Tibial nerve (tissue), 4 donors: ENCODE measurements at regions not wholly inside any gene's neighbourhood (a gene's known extent, or its start where the extent isn't known, plus 50 kb on each side); places are given as distances from the start of the nearest gene placed in this dataset.

Experiments
- DNase-seq, 2 donors: peaks; one replicate each; pipeline ENCODE4 v3.0.0-alpha.2; 2019; ENCODE audit warnings: low spot score in 2 of 2
- H3K27ac ChIP-seq, 4 donors: fragments of 200-600 bp; sonication (generic) in 3 of 4; one replicate each; pipeline ENCODE4 v1.5.1; 2017 to 2019; ENCODE audit warnings: mild to moderate bottlenecking in 1 of 4
- H3K27me3 ChIP-seq, 2 donors: fragments of 200-600 bp; sonication (generic) in 1 of 2; one replicate each; pipeline versions ENCODE4 v1.5.1 to v1.6.0; 2017 to 2019
- H3K36me3 ChIP-seq, 3 donors: fragments of 200-600 bp; sonication (generic); one replicate each; pipeline ENCODE4 v1.5.1; 2018 to 2019
- H3K4me1 ChIP-seq, 4 donors: fragments of 200-600 bp; sonication (generic) in 3 of 4; one replicate each; pipeline ENCODE4 v1.5.1; 2017 to 2019
- H3K4me3 ChIP-seq, 4 donors: fragments of 200-600 bp; sonication (generic) in 3 of 4; one replicate each; pipeline ENCODE4 v1.5.1; 2017 to 2019; ENCODE audit warnings: mild to moderate bottlenecking in 1 of 4, moderate library complexity in 1 of 4
- H3K9me3 ChIP-seq, 4 donors: fragments of 200-600 bp; sonication (generic) in 3 of 4; one replicate each; pipeline ENCODE4 v1.5.1; 2017 to 2019
- EP300 ChIP-seq, 2 donors: sonication (generic); formaldehyde crosslinking; IDR thresholded peaks; one replicate each; pipeline ENCODE4 v1.6.1; 2017; ENCODE audit warnings: antibody characterized with exemption in 2 of 2, mild to moderate bottlenecking in 1 of 2
- POLR2A ChIP-seq, 2 donors: fragments of 450-650 bp; IDR thresholded peaks; one replicate each; pipeline ENCODE4 v1.6.1; 2017; ENCODE audit warnings: antibody characterized with exemption in 2 of 2, mild to moderate bottlenecking in 2 of 2, moderate library complexity in 2 of 2
- WGBS, 2 donors: methylation state at CpG; one replicate each; pipeline ENCODE4 v1.1.5; 2018; 5-methylcytosine and 5-hydroxymethylcytosine counted together
- TF ChIP-seq, protein P1 (sequence below), 5 experiments: fragments of 200-600 bp in 3 of 5; fragments of 450-650 bp in 2 of 5; sonication (generic) in 3 of 5; IDR thresholded peaks; one replicate each; pipeline ENCODE4 v1.5.1; 2016 to 2019; ENCODE audit warnings: antibody characterized with exemption in 5 of 5, mild to moderate bottlenecking in 3 of 5, moderate library complexity in 2 of 5

DNA sequence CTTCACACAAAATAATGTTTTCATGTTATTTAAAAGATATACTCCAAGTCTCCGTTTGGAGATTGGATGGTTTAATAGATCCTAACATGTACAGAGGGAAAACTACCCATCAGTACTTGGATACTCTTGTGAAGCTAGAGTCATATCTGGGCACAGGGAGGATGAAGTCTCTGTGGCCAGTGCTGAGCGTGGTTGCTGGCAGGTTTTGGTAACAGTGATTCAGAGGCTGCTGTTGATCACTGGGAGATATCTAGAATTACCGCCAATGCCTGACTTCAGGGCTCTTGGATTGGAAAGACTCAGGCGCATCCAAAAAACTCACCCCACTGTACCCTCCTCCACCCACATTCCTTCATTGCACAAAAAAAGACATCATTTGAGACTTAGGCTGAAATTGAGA, 107.2 kb upstream of the PGRMC2 start:
- Histone ChIP-seq H3K36me3 (no peaks in the 10 kb centered on the region), H3K27me3 (no peaks in the 10 kb centered on the region), H3K27ac (peak overlapping the region in 1 of 4 donors; percentile 58), H3K9me3 (no peaks in the 10 kb centered on the region), H3K4me3 (no peak overlapping the region), H3K4me1 (peaks cover 0 to 25% (median 0%) of the 10 kb centered on the region in 4 donors)
- DNase-seq: peak in 1 of 2 donors; percentile 26
- TF ChIP-seq, protein P1, sequence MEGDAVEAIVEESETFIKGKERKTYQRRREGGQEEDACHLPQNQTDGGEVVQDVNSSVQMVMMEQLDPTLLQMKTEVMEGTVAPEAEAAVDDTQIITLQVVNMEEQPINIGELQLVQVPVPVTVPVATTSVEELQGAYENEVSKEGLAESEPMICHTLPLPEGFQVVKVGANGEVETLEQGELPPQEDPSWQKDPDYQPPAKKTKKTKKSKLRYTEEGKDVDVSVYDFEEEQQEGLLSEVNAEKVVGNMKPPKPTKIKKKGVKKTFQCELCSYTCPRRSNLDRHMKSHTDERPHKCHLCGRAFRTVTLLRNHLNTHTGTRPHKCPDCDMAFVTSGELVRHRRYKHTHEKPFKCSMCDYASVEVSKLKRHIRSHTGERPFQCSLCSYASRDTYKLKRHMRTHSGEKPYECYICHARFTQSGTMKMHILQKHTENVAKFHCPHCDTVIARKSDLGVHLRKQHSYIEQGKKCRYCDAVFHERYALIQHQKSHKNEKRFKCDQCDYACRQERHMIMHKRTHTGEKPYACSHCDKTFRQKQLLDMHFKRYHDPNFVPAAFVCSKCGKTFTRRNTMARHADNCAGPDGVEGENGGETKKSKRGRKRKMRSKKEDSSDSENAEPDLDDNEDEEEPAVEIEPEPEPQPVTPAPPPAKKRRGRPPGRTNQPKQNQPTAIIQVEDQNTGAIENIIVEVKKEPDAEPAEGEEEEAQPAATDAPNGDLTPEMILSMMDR (IDR thresholded peaks at IDR 0.05): no peak
- TF ChIP-seq EP300 (IDR thresholded peaks at IDR 0.05) (no peak), POLR2A (IDR thresholded peaks at IDR 0.05) (no peak)
- WGBS, 2 donors: 79 to 86% methylated on average over 4 of the region's 4 CpGs

DNA sequence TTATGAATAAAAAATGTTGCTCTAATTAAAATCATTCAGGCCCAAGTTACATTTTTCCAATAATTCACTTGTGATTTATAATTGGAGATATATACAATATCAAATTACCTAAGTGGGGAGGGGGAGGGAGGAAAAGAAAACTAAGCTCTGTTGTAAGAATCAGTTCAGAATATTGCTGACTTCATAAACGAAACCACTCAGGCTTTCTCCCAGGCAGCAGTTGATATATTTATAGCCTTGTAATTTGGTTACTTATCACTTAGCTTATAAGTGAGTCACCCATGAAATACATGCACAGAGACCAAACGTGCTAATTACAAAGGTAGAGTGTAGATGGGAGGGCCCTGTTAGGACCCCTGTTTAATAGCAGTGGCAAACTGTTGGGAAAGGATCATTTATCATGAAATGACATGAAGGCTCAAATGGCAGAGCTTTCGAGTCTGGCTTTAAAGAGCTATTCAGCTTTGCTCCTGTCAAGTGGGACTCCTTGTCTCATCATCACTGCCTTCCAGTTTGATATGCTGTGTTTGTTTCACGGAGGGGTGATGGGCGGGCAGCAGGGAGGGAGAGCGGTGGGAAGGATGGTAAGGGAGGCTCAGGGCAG, 105.6 kb upstream of the PGRMC2 start:
- Histone ChIP-seq H3K27ac (peak overlapping the region in 3 of 4 donors; percentile 28 to 61 (median 50)), H3K4me1 (peaks cover 0 to 37% (median 4%) of the 10 kb centered on the region in 4 donors), H3K9me3 (no peaks in the 10 kb centered on the region), H3K36me3 (no peaks in the 10 kb centered on the region), H3K27me3 (no peaks in the 10 kb centered on the region), H3K4me3 (no peak overlapping the region)
- DNase-seq: no peak
- 42 to 45% methylated on average over 6 of the region's 6 CpGs for WGBS, 2 donors
- TF ChIP-seq, protein P1 (IDR thresholded peaks at IDR 0.05): no peak
- TF ChIP-seq EP300 (IDR thresholded peaks at IDR 0.05): no peak
- no peak for TF ChIP-seq POLR2A (IDR thresholded peaks at IDR 0.05)

DNA sequence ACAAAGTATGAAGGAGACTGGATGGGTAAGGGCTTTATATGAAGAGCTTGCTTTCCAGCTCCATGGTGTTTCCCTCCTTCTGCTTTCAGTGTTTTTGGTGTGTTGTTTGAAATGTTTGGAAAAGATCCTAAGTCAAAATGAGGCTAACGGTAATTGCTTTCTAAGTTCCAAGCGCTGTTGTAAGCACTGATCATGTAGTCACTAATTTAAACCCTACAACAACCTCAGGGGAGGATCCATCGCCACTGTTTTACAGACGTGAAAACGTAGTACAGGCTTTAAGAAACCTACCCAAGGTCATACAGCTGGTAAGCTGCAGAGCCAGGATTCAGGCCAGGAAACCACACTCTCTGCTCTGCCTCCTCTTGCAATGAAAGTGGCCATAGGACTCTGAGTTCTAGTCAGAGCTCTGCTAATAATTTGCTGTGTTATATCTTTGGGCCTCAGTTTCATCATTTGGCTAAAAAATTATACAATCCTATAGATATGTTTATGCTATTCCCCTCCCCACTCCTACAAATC, 102.9 kb upstream of the PGRMC2 start:
- Histone ChIP-seq H3K27ac (peak overlapping the region in 2 of 4 donors; percentile 58 to 65), H3K36me3 (no peaks in the 10 kb centered on the region), H3K27me3 (no peaks in the 10 kb centered on the region), H3K4me1 (peaks cover 0 to 63% (median 15%) of the 10 kb centered on the region in 4 donors), H3K9me3 (no peaks in the 10 kb centered on the region), H3K4me3 (no peak overlapping the region)
- DNase-seq: no peak
- no peak for TF ChIP-seq EP300 (IDR thresholded peaks at IDR 0.05)
- TF ChIP-seq, protein P1 (IDR thresholded peaks at IDR 0.05): no peak
- no peak for TF ChIP-seq POLR2A (IDR thresholded peaks at IDR 0.05)
- WGBS, 2 donors: 74 to 86% methylated on average over 5 of the region's 5 CpGs

DNA sequence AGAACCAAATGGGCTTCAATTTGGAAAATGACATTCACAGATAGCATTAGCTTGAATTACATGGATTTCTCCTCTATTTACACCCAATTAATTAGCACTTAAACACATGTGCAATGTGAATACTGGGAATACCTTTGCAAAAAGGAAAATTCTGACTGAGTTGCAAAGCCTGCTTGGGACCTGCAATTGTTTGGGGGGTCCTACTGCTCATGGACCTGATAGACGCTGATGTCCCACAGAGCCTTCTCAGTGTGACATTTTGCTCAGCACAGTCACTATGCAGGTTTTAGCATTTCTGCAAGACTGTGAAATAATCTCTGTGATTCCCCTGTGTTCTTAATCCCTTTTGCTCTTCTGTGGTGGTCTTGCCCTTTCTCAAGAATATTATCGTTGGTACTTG, 101.2 kb upstream of the PGRMC2 start:
- H3K4me1 ChIP-seq: peaks cover 0 to 66% (median 18%) of the 10 kb centered on the region in 4 donors
- no peak for TF ChIP-seq EP300 (IDR thresholded peaks at IDR 0.05)
- TF ChIP-seq, protein P1 (IDR thresholded peaks at IDR 0.05): no peak
- no peak for TF ChIP-seq POLR2A (IDR thresholded peaks at IDR 0.05)
- DNase-seq: no peak
- H3K27me3 ChIP-seq: no peaks in the 10 kb centered on the region
- no peak overlapping the region for H3K4me3 ChIP-seq
- no peaks in the 10 kb centered on the region for H3K36me3 ChIP-seq
- peak overlapping the region in 2 of 4 donors; percentile 83 to 89 for H3K27ac ChIP-seq
- 87 to 89% methylated on average over 2 of the region's 2 CpGs for WGBS, 2 donors
- no peaks in the 10 kb centered on the region for H3K9me3 ChIP-seq

DNA sequence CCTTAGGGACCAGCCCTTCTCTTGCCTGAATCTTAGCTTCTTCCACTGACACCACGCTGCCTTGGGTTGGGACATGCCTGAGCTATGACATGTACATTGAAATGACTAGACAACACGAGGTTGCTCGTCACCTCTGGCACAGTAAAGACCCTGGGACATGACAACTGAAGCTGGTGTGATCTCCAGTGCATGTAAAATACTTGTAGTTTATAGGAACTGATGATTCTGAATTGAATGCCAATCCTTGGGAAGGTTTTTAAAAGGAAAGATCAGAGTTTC, 100.7 kb upstream of the PGRMC2 start:
- Histone ChIP-seq H3K27ac (peak overlapping the region in 2 of 4 donors; percentile 83 to 89), H3K9me3 (no peaks in the 10 kb centered on the region), H3K36me3 (no peaks in the 10 kb centered on the region), H3K4me1 (peaks cover 0 to 62% (median 18%) of the 10 kb centered on the region in 4 donors), H3K27me3 (no peaks in the 10 kb centered on the region), H3K4me3 (no peak overlapping the region)
- DNase-seq: no peak
- 85 to 91% methylated on average over 3 of the region's 3 CpGs for WGBS, 2 donors
- TF ChIP-seq POLR2A (IDR thresholded peaks at IDR 0.05): no peak
- no peak for TF ChIP-seq EP300 (IDR thresholded peaks at IDR 0.05)
- TF ChIP-seq, protein P1 (IDR thresholded peaks at IDR 0.05): no peak
